GM21723 (cell line): ENCODE measurements at regions not wholly inside any gene's neighbourhood (a gene's known extent, or its start where the extent isn't known, plus 50 kb on each side); places are given as distances from the start of the nearest gene placed in this dataset.

Experiments used
- ATAC-seq: cut with Tn5 transposase; IDR thresholded peaks from one replicate; pipeline ENCODE4 v1.9.1; 2021; ENCODE audit warnings: mild to moderate bottlenecking, moderate library complexity; ENCODE audit not compliant: unreplicated experiment

DNA sequence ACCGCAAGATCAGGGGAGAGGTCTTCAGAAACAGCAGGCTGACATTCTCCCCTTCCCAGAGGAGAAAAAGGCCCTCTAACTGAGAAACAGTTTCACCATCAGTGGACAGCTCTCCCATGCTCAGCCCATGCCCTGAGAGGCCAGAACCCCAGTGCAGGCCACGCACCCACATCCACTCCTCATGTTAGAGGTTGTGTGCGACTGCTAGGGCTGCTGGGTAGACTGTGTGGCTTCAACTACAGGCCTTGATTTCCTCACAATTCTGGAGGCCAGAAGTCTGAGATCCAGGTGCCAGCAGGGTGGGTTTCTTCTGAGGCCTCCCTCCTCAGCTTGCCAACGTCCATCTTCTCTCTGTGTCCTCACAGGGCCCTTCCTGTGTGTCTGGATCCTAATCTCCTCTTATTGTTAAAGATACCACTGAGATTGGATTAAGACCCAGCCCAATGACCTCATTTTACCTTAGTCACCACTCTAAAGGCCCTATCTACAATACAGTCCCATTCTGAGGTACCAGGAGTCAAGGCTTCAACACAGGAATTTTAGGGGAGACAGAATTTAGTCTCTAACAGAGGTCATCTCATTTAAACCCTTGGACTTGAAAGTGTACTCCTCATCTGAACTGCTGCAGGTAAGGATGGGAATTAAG, 67.7 kb upstream of the CD93 start:
- no peak for ATAC-seq

DNA sequence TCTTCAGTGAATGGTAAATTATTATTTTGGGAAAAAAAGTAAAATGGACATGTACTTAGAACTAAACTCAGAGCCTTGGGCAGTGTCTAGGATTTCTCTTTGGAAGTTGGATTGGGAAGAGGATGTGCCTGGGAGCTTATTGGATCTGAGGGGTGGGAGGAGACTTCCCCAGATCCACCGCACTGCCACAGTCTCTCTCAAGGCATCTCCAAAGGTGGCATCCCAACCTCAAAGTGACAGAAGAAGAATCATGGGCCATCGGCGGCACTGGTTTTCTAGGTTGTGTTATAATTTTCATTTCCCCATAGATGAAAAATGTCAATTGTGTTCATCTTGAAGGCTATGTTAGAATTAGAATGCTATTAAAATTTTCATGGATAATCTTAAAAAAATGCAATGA, 66.8 kb upstream of the CD93 start:
- no peak for ATAC-seq

DNA sequence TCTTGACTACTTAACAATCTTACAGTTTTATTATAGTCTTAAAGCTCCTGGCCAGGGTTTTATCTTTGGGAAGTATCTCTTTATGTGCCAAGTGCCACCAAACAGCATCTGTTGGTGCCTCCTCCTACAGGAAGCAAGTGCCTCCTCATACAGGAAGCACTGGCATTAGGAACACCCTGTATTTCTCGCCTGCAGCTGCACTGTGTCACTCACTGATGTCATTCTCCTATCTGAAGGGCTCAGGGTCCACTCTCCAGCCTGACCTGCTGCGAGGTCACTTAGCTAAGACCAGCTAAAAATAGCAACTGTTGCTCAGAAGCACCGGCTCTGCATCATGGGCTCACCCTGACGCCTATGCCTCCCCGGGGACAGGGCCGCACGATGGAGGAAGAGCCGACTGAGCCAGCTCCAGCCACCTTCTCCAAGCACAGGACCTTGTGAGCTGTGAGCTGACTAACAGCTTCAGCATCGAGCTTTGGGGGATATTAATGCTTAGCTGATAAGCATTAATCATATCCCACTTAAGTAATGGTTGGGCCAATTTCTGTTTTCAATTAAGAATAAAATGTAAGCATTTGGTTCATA, 66.3 kb upstream of the CD93 start:
- ATAC-seq = no peak

DNA sequence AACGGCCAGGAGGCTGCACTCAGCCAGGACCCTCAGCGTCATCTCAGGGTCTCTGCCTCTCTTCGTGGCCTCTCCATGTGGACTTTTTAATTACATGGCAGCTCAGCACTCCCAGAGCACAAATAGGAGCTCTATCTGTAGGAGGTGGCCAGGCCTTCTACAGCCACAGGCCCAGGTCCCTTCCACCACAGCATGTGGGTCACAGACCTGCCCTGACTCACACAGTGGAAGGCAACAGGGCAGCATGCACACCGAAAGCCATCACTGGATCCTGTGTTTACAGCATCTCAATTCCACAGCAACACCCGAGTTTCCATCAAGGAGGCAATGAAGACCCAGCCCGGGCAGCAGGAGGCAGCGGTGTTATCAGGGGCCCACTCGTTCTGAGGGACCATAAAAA, 65.8 kb upstream of the CD93 start:
- no peak for ATAC-seq

DNA sequence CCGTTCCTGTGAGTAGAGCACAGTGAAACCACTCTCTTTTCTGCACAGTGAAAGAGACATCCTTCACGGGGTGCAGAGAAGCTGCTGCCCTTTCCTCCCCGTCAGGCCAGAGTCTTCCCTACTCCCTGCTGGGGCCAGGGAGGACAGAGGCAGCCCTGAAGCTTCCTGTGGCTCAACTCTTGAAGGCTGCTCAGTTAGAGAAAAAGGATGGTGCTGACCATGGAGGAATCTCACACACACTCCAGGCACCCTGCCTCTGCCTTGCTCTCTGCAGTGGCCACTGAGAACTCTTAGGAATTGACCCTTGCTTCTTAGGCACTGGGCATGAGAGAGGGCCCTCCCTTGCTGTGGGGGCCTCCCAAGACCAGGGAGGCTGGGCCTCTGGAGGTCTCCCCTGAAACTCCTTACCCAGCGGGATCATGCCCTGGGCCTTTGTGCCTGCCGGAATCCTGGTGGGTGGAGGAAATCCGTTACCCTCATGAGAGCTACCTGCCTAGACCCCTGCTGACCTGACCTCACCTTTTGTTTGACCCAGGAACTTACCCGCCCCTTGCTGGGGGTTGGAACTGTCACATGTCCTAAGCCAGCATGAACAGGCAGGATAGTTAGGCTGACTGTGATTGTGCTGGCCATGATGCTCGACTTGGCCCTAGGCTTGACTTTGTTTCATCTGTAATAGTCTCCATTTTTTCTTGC, 65.0 kb upstream of the CD93 start:
- no peak for ATAC-seq

DNA sequence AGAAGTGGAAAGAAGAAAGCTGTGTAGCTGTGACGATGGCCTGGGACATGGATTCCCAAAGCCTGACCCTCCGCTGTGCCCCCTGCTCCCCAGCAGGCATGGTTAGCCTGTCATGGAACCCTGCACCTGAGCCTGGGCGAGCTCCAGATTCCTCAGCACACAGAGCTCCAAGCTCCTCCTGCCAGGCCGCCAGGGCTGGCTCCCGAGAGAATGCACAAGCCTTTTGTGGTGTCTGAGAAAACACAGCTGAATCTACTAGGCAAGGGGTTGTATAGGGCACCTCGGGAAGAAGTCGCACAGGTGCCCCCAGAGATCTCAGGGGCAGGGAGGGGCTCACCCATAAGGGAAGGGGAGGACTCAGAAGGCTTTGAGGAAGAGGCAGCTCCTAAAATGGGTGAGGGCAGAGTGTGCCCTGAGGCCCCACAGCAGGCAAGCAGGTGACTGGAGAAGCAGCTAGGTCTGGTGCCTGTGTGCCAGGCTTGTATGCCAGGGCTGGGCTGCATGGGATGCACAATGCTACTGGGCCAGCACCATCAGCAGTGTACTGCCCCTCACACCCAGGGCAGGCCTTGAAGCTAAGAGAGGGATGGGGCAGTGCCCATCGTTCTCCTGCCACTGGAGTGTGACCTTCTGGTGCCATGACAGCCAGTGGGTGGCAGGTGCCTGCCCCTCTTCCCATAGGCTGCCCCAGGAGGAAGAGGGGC, 64.3 kb upstream of the CD93 start:
- ATAC-seq = no peak

DNA sequence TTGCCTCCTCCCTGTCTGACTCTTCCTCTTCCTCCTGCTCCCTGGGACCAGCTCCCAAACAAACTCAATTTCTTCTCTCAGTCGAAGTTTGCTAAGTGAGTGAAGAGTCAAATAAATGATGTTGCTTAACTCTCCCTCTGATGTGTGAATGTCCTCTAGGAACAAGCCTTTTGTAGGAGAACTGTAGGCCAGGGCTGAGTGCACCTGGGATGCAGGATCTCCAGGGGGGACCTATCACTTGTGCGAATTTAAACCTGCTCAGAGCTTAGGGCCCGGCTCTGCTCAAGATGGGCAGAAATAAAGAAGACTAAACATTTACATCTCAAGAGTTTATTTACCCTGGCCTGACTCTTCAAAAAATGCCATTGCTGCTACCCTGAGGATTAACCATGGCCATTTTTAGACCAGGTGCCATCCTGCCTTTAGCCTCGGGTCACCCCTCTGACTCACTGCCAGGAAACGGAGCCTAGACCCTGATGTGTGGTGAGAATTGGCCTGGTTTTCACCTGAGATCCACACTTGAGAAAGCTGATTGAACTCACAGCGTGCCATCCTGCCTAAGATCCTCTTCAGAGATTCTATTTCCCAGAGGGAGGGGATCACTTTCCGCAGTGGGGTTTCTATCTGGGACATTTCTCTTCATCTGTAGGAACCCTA, 63.6 kb upstream of the CD93 start:
- no peak for ATAC-seq

DNA sequence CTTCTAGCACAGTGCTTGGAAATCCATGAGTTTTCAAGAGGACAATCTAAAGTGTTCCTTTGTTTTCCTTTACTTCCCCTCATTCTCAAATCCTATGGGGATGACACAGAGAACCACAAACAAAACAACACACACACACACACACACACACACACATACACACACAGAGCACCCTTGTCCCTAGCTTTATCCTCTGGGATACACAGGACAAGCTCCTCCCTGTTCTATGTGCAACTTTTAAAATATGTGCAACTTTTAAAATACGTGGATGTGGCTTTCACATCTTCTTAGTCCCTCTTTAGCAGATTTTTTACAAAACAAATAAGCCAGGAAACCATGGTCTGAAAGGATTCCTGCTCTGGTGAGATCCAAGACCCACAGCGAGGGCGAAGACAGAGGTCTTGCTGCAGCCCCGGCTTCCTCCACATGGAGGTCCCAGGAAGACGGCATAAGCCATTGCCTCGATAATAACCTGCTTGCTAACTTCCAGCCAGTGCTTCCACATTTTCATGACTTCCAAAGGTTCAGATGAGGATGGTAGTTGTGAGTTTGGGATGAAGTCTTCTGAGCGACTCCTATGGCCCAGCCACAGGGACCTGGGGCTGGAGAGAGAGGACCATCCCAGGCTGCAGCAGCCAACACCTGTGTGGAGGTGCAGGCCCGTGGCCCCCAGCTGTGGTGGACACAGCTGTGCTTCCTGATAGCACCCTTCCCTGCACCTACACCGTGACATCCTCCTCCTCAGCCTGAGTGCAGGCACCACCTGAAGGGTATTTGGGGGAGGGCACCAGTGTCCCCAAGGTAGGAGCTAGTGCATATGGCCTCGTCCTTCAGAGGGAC, 62.8 kb upstream of the CD93 start:
- no peak for ATAC-seq

DNA sequence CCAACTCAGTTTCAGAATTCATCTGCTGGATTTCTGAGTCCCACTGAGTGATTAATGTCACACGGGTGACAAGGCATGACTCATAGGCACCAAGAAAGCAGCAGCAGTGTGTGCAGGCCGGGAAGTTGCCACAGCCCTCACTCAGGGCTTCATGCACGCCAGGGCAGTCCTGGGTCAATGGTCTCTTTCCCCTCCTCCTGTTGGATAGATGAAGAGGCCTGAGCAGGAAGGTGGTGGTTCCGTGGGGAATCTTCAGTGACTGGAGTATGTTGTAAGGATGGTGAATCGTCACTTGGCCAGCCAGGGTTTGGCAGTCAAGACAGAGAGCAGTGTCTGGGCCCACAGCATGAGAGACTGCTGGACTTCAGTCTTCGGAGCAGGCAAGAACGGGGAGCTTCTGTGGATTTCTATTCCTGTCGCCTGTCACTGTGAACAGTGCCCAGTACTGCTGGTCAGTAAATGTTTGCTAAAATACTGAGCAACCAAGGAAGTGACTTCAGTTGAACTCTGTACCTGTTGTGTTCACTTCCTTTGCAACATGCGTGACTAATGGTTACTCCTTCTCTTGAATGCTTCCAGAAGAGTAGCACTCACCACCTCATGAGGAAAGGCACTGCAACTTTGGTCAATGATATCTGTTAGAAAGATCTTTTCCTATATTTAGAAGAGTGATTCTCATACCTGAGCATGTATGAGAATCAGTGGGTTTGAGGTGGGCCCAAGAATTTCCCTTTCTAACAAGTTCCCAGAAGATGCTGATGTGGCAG, 62.0 kb upstream of the CD93 start:
- ATAC-seq = peak; percentile 61

DNA sequence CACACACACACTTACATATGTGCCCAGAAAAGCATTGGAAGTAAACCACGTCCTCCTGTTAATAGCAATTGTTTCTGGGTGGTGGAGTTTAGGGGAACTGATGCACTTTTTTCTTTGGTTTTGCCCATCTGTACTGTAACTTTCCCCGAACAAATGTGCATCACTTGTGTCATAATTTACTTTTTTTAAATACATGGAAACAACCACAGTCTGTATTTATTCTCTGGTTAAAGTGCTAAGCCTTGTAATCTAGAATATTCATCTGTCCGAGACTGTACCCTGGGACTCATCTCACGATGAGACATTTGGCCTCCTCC, 61.5 kb upstream of the CD93 start:
- no peak for ATAC-seq

DNA sequence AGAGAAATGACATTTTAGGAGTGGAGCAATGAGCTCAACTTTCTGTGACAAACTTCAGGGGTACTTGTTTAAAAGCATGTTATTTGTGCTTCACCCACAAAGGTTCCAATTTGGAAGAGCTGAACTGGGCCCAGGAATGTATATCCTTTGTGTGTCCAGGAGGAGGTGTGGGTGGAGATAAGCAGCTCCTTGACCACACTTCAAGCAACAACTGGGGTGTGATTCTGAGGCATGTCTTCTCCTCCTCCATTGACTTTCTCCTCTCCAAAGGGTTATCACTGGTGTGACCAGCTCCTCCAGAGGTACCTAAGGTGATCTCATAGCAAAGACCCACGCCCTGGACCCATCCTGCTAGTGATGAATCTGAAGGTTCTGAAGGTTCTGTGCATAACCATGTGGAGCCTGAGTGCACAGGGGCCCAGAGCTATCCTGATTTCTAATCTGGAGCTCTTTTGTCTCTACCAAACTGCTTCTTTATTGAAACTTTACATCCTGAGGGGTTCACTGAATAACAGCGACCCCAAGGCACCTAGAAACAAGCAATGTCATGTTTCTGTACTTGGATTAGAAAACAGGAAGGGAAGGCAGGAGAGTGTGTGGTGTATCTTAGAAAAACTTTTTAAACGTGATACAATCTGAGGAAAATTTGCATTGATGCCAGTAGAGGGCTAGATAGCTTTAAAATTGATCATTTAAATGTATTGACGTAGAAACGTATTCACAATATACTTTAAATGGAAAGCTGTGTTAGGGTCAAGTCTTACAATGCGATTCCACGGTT, 60.9 kb upstream of the CD93 start:
- ATAC-seq = no peak

DNA sequence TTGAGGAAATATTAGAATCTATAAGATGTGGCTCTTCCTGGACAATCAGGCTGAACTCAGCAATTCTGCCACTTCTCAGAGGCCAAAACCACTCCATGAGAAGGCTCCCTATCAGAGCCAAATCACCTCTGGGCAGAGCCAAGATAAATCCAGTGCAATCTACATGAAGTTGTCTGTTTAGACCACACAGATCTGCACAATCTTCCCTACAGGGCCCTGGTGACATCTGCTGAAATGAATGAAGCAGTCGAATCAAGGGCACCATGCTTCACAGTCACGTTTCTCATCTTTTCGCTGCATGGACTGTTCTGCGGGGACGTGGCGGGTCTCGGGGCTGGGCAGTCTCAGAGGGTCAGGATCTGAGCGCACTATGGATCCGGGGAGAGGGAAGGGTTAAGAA, 60.1 kb upstream of the CD93 start:
- ATAC-seq = no peak

DNA sequence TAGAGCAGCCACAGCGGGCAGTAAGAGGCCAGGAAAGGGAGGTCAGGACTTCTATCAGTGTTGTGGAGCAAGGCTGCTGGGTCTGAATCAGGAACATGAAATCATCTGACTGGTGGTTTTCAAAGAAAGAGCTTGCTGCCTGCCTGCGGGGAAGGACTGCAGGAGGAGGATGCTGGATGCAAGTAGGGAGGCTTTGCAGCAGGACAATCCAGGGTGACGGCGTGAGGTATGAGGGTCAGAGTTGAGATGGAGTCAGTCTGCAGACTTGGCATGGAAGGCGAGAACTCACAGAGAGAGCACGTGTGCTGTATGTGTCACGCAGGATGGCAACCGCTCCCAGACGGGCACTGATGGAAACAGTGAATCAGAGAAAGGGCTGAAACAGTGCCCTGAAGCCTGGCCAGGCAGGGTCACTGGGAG, 59.2 kb upstream of the CD93 start:
- no peak for ATAC-seq

DNA sequence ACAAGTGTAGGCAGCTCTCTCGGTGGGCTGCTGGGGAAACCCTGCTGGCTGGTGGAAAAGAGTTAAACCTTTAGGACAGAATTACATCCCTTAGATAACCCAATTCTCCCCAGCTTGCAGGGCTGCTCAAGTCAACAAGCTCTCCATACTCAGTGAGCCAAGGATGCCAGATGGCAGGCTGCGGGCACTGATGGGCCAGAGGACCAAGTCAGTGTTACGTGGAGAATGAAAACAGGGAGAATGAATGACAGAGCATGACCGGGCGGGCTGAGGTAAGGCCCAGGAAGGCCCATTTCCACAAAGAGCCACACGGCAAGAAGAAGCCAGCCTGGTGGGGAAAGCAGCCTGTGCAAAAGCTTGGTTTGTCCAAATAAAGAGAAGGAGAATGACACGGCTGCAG, 58.7 kb upstream of the CD93 start:
- ATAC-seq = no peak

DNA sequence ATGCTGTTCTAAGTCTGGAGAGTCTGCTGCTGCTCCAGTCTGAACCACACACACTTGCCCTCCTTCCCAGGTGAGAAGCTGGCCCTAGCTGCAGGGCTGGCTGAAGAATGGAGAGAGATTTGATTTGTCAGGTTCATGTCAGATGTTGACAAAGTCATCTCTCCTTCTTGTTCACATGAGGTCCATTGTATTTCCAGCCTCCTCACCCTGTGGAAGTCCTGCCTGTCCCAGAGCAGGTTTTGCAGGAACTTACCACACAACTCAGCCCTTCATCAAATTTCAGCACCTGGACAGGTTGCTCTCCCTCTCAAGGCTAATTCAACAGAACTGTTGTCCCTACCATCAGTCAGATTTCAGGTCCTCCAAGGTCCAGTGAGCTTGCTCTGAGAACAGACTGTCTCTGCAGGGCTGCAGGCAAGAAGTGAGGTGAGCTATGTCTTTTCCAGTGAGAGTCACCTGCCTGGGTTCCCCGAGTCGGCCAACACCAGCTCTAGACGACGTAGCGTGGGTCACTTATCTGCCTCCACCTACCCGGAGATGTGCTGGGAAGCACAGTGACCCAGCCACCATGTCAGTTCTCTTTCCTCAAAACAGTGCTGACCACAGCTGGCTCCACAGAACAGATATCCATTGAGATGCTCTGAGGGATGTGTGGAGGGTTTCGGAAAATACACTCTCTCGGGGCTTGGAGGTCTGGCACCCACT, 58.0 kb upstream of the CD93 start:
- ATAC-seq = no peak

DNA sequence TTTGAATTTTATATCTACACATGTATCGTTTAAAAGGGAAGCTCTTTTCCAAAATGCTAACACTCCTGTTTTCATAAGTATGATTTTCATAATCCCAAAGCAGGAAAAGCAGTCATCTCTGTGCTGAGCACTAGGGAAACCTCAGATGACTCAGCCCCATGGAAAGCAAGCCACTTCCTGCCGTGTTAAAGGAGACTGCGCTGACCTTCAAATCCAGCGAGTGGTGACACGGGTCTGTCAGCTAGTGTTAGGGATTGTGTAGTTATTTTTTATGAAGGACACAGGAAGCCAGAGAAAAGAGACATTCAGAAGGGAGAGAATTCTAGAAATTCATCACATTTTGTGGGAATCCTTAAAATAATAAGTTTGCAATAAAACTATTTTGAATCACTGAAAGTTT, 57.0 kb upstream of the CD93 start:
- no peak for ATAC-seq

DNA sequence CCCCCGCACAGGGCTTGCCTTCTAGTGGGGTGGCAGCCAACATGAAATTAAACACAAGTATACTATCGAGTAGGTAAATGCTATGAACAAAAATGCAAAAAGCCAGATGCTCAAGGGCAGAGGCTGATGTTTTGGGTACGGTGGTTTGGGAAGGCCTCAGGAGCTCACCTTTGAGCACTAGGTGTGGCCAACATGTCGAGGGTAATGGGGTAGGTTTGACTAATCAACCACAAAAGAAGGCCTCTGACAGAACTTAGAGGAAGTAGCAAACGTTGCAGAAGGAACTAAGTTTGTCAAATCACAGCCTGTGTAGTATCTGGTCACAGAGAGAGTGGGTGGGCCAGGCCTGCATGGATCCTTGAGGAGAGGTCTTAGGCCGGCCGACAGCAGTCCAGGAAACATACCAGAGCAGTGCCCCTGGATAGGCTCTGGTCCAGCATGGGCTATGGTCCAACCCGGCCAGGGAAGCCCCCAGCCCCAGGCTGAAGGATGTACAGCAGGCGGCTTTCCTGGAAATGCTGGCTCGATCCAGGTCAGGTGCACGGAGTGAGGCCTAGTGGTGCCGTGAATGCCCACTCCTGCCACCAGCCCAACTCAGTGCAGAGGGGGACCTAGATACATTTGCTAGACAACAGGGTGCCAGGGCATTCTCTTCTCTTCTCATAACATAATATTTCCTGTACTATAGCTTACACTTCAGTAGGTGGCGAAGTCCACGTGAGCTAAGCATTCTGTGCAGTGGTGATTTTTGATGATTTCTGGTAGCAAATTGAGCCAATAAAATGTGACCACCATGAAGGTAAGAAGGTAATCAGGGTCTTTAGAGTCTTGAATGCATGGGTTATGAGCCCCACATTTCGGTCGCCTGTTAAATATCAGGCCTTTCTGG, 56.3 kb upstream of the CD93 start:
- peak; percentile 83 for ATAC-seq
